ENCODE measurements at regions not wholly inside any gene's neighbourhood (a gene's known extent, or its start where the extent isn't known, plus 50 kb on each side); places are given as distances from the start of the nearest gene placed in this dataset.

GRCh38 chr3:177883091-177883490 lies 653.1 kb upstream of the KCNMB2 start:
- no peaks in the 10 kb centered on the region for H3F3A ChIP-seq (ENCODE audit: insufficient read depth, low read length)
- H3K9me2 ChIP-seq (replicated peaks; ENCODE audit: insufficient read depth, low read length), result no peaks in the 10 kb centered on the region
- H3K36me3 ChIP-seq (replicated peaks; ENCODE audit: insufficient read depth, low read length), result no peaks in the 10 kb centered on the region
- TF ChIP-seq CTCF (IDR thresholded peaks at IDR 0.05; ENCODE audit: low read length), result no peak
- no peak for TF ChIP-seq EZH2 (optimal IDR thresholded peaks at IDR 0.05; ENCODE audit: low read depth, low read length)
- TF ChIP-seq EZH2phosphoT487 (IDR thresholded peaks at IDR 0.05; ENCODE audit: low read length), result no peak
- no peak overlapping the region for H3K4me2 ChIP-seq (ENCODE audit: low read depth, low read length)
- H3K4me1 ChIP-seq (ENCODE audit: low read length), result no peaks in the 10 kb centered on the region
- H3K27me3 ChIP-seq (replicated peaks; ENCODE audit: insufficient read depth, low read length), result no peaks in the 10 kb centered on the region
- H3K27ac ChIP-seq (ENCODE audit: low read length), result no peak overlapping the region
- no peak overlapping the region for H3K9ac ChIP-seq (ENCODE audit: low read length)
- H3K79me2 ChIP-seq (ENCODE audit: low read length), result no peaks in the 10 kb centered on the region
- no peak overlapping the region for H2AFZ ChIP-seq (ENCODE audit: low read length)
- H4K20me1 ChIP-seq (ENCODE audit: insufficient read depth, low read length), result no peaks in the 10 kb centered on the region
- H3K4me3 ChIP-seq (ENCODE audit: low read length), result no peak overlapping the region
- H3K9me3 ChIP-seq (replicated peaks; ENCODE audit: insufficient read depth, low read length), result no peaks in the 10 kb centered on the region
- no peak for DNase-seq

- no peaks in the 10 kb centered on the region for H3K36me3 ChIP-seq (replicated peaks; ENCODE audit: insufficient read depth, low read length)
- H3K27ac ChIP-seq (ENCODE audit: low read length), result no peak overlapping the region
- H3K9me2 ChIP-seq (replicated peaks; ENCODE audit: insufficient read depth, low read length), result no peaks in the 10 kb centered on the region
- no peak for DNase-seq
- no peak overlapping the region for H3K4me2 ChIP-seq (ENCODE audit: low read depth, low read length)
- H3K4me1 ChIP-seq (ENCODE audit: low read length), result no peaks in the 10 kb centered on the region
- H3K9ac ChIP-seq (ENCODE audit: low read length), result no peak overlapping the region
- H2AFZ ChIP-seq (ENCODE audit: low read length), result no peak overlapping the region
- H3F3A ChIP-seq (ENCODE audit: insufficient read depth, low read length), result no peaks in the 10 kb centered on the region
- no peaks in the 10 kb centered on the region for H3K9me3 ChIP-seq (replicated peaks; ENCODE audit: insufficient read depth, low read length)
- no peak overlapping the region for H3K4me3 ChIP-seq (ENCODE audit: low read length)
- no peaks in the 10 kb centered on the region for H3K27me3 ChIP-seq (replicated peaks; ENCODE audit: insufficient read depth, low read length)
- H3K79me2 ChIP-seq (ENCODE audit: low read length), result no peaks in the 10 kb centered on the region
- TF ChIP-seq EZH2 (optimal IDR thresholded peaks at IDR 0.05; ENCODE audit: low read depth, low read length) (no peak), CTCF (IDR thresholded peaks at IDR 0.05; ENCODE audit: low read length) (no peak), EZH2phosphoT487 (IDR thresholded peaks at IDR 0.05; ENCODE audit: low read length) (no peak)
- no peaks in the 10 kb centered on the region for H4K20me1 ChIP-seq (ENCODE audit: insufficient read depth, low read length)
Measured at GRCh38 chr3:177883957-177884356, 652.3 kb upstream of the KCNMB2 start.

GRCh38 chr3:177885063-177885462 lies 651.2 kb upstream of the KCNMB2 start:
- Histone ChIP-seq H3K9ac (ENCODE audit: low read length) (no peak overlapping the region), H3K79me2 (ENCODE audit: low read length) (no peaks in the 10 kb centered on the region), H3K27ac (ENCODE audit: low read length) (no peak overlapping the region), H3K4me1 (ENCODE audit: low read length) (no peaks in the 10 kb centered on the region), H3K4me2 (ENCODE audit: low read depth, low read length) (no peak overlapping the region), H3F3A (ENCODE audit: insufficient read depth, low read length) (no peaks in the 10 kb centered on the region), H3K4me3 (ENCODE audit: low read length) (no peak overlapping the region), H3K27me3 (replicated peaks; ENCODE audit: insufficient read depth, low read length) (no peaks in the 10 kb centered on the region), H3K9me2 (replicated peaks; ENCODE audit: insufficient read depth, low read length) (no peaks in the 10 kb centered on the region), H3K9me3 (replicated peaks; ENCODE audit: insufficient read depth, low read length) (no peaks in the 10 kb centered on the region), H4K20me1 (ENCODE audit: insufficient read depth, low read length) (no peaks in the 10 kb centered on the region), H3K36me3 (replicated peaks; ENCODE audit: insufficient read depth, low read length) (no peaks in the 10 kb centered on the region), H2AFZ (ENCODE audit: low read length) (no peak overlapping the region)
- DNase-seq, result no peak
- TF ChIP-seq EZH2phosphoT487 (IDR thresholded peaks at IDR 0.05; ENCODE audit: low read length) (no peak), CTCF (IDR thresholded peaks at IDR 0.05; ENCODE audit: low read length) (no peak), EZH2 (optimal IDR thresholded peaks at IDR 0.05; ENCODE audit: low read depth, low read length) (no peak)

Data from MM.1S (cell line).